Tibial nerve (tissue), 4 donors: ENCODE measurements at regions not wholly inside any gene's neighbourhood (a gene's known extent, or its start where the extent isn't known, plus 50 kb on each side); places are given as distances from the start of the nearest gene placed in this dataset.
"Not testable (repeated sequence)": the region's sequence is repeated elsewhere in the genome, so short reads cannot be mapped to it uniquely, and the experiment has no call there.

Experiments
- DNase-seq, 2 donors: peaks; one replicate each; pipeline ENCODE4 v3.0.0-alpha.2; 2019; ENCODE audit warnings: low spot score in 2 of 2
- H3K27ac ChIP-seq, 4 donors: fragments of 200-600 bp; sonication (generic) in 3 of 4; one replicate each; pipeline ENCODE4 v1.5.1; 2017 to 2019; ENCODE audit warnings: mild to moderate bottlenecking in 1 of 4
- H3K27me3 ChIP-seq, 2 donors: fragments of 200-600 bp; sonication (generic) in 1 of 2; one replicate each; pipeline versions ENCODE4 v1.5.1 to v1.6.0; 2017 to 2019
- H3K36me3 ChIP-seq, 3 donors: fragments of 200-600 bp; sonication (generic); one replicate each; pipeline ENCODE4 v1.5.1; 2018 to 2019
- H3K4me1 ChIP-seq, 4 donors: fragments of 200-600 bp; sonication (generic) in 3 of 4; one replicate each; pipeline ENCODE4 v1.5.1; 2017 to 2019
- H3K4me3 ChIP-seq, 4 donors: fragments of 200-600 bp; sonication (generic) in 3 of 4; one replicate each; pipeline ENCODE4 v1.5.1; 2017 to 2019; ENCODE audit warnings: mild to moderate bottlenecking in 1 of 4, moderate library complexity in 1 of 4
- H3K9me3 ChIP-seq, 4 donors: fragments of 200-600 bp; sonication (generic) in 3 of 4; one replicate each; pipeline ENCODE4 v1.5.1; 2017 to 2019
- CTCF ChIP-seq, 5 experiments: fragments of 200-600 bp in 3 of 5; fragments of 450-650 bp in 2 of 5; sonication (generic) in 3 of 5; IDR thresholded peaks; one replicate each; pipeline ENCODE4 v1.5.1; 2016 to 2019; ENCODE audit warnings: antibody characterized with exemption in 5 of 5, mild to moderate bottlenecking in 3 of 5, moderate library complexity in 2 of 5
- EP300 ChIP-seq, 2 donors: sonication (generic); formaldehyde crosslinking; IDR thresholded peaks; one replicate each; pipeline ENCODE4 v1.6.1; 2017; ENCODE audit warnings: antibody characterized with exemption in 2 of 2, mild to moderate bottlenecking in 1 of 2
- POLR2A ChIP-seq, 2 donors: fragments of 450-650 bp; IDR thresholded peaks; one replicate each; pipeline ENCODE4 v1.6.1; 2017; ENCODE audit warnings: antibody characterized with exemption in 2 of 2, mild to moderate bottlenecking in 2 of 2, moderate library complexity in 2 of 2
- WGBS, 2 donors: methylation state at CpG; one replicate each; pipeline ENCODE4 v1.1.5; 2018; 5-methylcytosine and 5-hydroxymethylcytosine counted together

- Histone ChIP-seq H3K27me3 (peaks cover 0 to 7% of the 10 kb centered on the region in 2 donors), H3K36me3 (no peaks in the 10 kb centered on the region), H3K27ac (no peak overlapping the region), H3K4me1 (no peaks in the 10 kb centered on the region), H3K9me3 (no peaks in the 10 kb centered on the region), H3K4me3 (no peak overlapping the region)
- 69 to 72% methylated on average over 13 of the region's 13 CpGs for WGBS, 2 donors
- TF ChIP-seq CTCF (IDR thresholded peaks at IDR 0.05), result no peak
- TF ChIP-seq EP300 (IDR thresholded peaks at IDR 0.05), result no peak
- no peak for TF ChIP-seq POLR2A (IDR thresholded peaks at IDR 0.05)
- DNase-seq, result no peak
These were observed 194.2 kb upstream of the PROX1 start for GRCh38 chr1:213793482-213794067.

GRCh38 chr1:213796525-213796924 lies 191.2 kb upstream of the PROX1 start:
- Histone ChIP-seq H3K4me3 (no peak overlapping the region), H3K27me3 (peaks cover 0 to 7% of the 10 kb centered on the region in 2 donors), H3K27ac (no peak overlapping the region), H3K36me3 (no peaks in the 10 kb centered on the region), H3K9me3 (no peaks in the 10 kb centered on the region), H3K4me1 (no peaks in the 10 kb centered on the region)
- TF ChIP-seq EP300 (IDR thresholded peaks at IDR 0.05) (no peak), POLR2A (IDR thresholded peaks at IDR 0.05) (no peak), CTCF (IDR thresholded peaks at IDR 0.05) (no peak)
- DNase-seq, result no peak
- 78 to 79% methylated on average over 8 of the region's 8 CpGs for WGBS, 2 donors

GRCh38 chr1:213808288-213808687 lies 179.5 kb upstream of the PROX1 start:
- not testable (repeated sequence) for H3K27me3 ChIP-seq, H3K9me3 ChIP-seq, H3K36me3 ChIP-seq, DNase-seq, H3K4me3 ChIP-seq, H3K27ac ChIP-seq, H3K4me1 ChIP-seq
- 95 to 97% methylated on average over 7 of the region's 7 CpGs for WGBS, 2 donors

- no peak overlapping the region for H3K27ac ChIP-seq
- 74 to 83% methylated on average over 6 of the region's 6 CpGs for WGBS, 2 donors
These were observed 170.6 kb upstream of the PROX1 start for GRCh38 chr1:213817156-213817555.

GRCh38 chr1:213820362-213821149 lies 167.2 kb upstream of the PROX1 start:
- TF ChIP-seq POLR2A (IDR thresholded peaks at IDR 0.05) (no peak), CTCF (IDR thresholded peaks at IDR 0.05) (no peak)
- 86 to 87% methylated on average over 9 of the region's 9 CpGs for WGBS, 2 donors
- no peaks in the 10 kb centered on the region for H3K9me3 ChIP-seq
- no peak overlapping the region for H3K27ac ChIP-seq
- no peaks in the 10 kb centered on the region for H3K27me3 ChIP-seq
- no peak for DNase-seq
- no peaks in the 10 kb centered on the region for H3K36me3 ChIP-seq
- no peak overlapping the region for H3K4me3 ChIP-seq
- no peaks in the 10 kb centered on the region for H3K4me1 ChIP-seq

More at GRCh38 chr1:213817156-213817555, 170.6 kb upstream of the PROX1 start:
- Histone ChIP-seq H3K36me3 (no peaks in the 10 kb centered on the region), H3K9me3 (no peaks in the 10 kb centered on the region), H3K4me3 (no peak overlapping the region), H3K4me1 (no peaks in the 10 kb centered on the region), H3K27me3 (no peaks in the 10 kb centered on the region)
- DNase-seq, result no peak
- no peak for TF ChIP-seq EP300 (IDR thresholded peaks at IDR 0.05)
- no peak for TF ChIP-seq CTCF (IDR thresholded peaks at IDR 0.05)
- TF ChIP-seq POLR2A (IDR thresholded peaks at IDR 0.05), result no peak
